K562 (cell line): ENCODE measurements at regions not wholly inside any gene's neighbourhood (a gene's known extent, or its start where the extent isn't known, plus 50 kb on each side); places are given as distances from the start of the nearest gene placed in this dataset.

Source experiments
- ATAC-seq: fragments of 200-7000 bp; cut with Tn5 transposase; 3 replicates; pipeline ENCODE4 v1.9.1; 2020; ENCODE audit warnings: moderate library complexity
- BruUV-seq: library from RNA; stranded (reverse); fragments of 400-500 nt; replicated peaks from 2 replicates; lab custom pipeline; 2021; lab: Mats Ljungman, UMichigan
- CTCF ChIA-PET: fragments of 300-600 bp; formaldehyde crosslinking; extraction: SDS; loops from one replicate; lab custom pipeline; 2021; ENCODE audit warnings: low intra/inter-chr PET ratio; lab: Yijun Ruan, JAX
- POLR2A ChIA-PET: fragments of 300-600, 350-650 bp; sonication (Branson Sonifier 250); formaldehyde crosslinking; extraction: SDS; loops from one replicate; lab custom pipeline; 2021; ENCODE audit warnings: antibody characterized with exemption, inconsistent platforms; lab: Yijun Ruan, JAX
- DNase-seq, 4 experiments: peaks; one replicate each; pipeline versions ENCODE4 v3.0.0 to v3.0.0-alpha.2; 2011 to 2018; ENCODE audit warnings: low spot score in 3 of 4, mixed read lengths in 3 of 4; ENCODE audit errors: extremely low read depth in 1 of 4
- FAIRE-seq: peaks from 2 replicates; lab custom pipeline; 2011; peaks lifted over from hg19 to GRCh38; lab: Jason Lieb, UNC
- H2AFZ ChIP-seq: 2 replicates; pipeline ENCODE4 v1.6.0; 2011; ENCODE audit warnings: low read depth, low read length, control low read depth, inconsistent platforms
- H3K27ac ChIP-seq: fragments of 200-600 bp; 3 replicates; pipeline ENCODE4 v1.8.0; 2011; ENCODE audit warnings: low read depth, mild to moderate bottlenecking, control low read depth, inconsistent platforms, low read length, moderate library complexity, mixed read lengths; ENCODE audit errors: extremely low read depth
- H3K27me3 ChIP-seq, 2 experiments: fragments of 300-600 bp in 1 of 2; 2 replicates in 1 of 2; 3 replicates in 1 of 2; pipeline versions ENCODE4 v1.6.0 to v1.8.0; 2011; ENCODE audit warnings: inconsistent platforms in 2 of 2, low read length in 2 of 2, mild to moderate bottlenecking in 1 of 2, mixed read lengths in 1 of 2, moderate library complexity in 1 of 2; ENCODE audit not compliant: control insufficient read depth in 2 of 2, insufficient read depth in 2 of 2
- H3K36me3 ChIP-seq: fragments of 300-600 bp; 3 replicates; pipeline ENCODE4 v1.8.0; 2011; ENCODE audit warnings: mild to moderate bottlenecking, low read length, inconsistent platforms; ENCODE audit not compliant: control insufficient read depth, insufficient read depth
- H3K4me1 ChIP-seq, 2 experiments: fragments of 200-600 bp in 1 of 2; replicated peaks in 1 of 2; 2 replicates in 1 of 2; 3 replicates in 1 of 2; pipeline versions ENCODE4 v1.5.1 to v1.8.0; 2011; ENCODE audit warnings: inconsistent platforms in 2 of 2, low read length in 2 of 2, mild to moderate bottlenecking in 1 of 2, mixed read lengths in 1 of 2, moderate library complexity in 1 of 2; ENCODE audit not compliant: control insufficient read depth in 2 of 2, insufficient read depth in 2 of 2
- H3K4me2 ChIP-seq: 2 replicates; pipeline ENCODE4 v1.6.1; 2011; ENCODE audit warnings: low read length, control low read depth, inconsistent platforms, mixed read lengths; ENCODE audit not compliant: insufficient read depth
- H3K4me3 ChIP-seq: fragments of 200-600 bp; sonication (generic), shearing (Covaris generic); 2 replicates; pipeline ENCODE4 v1.5.1; 2016; ENCODE audit warnings: control low read depth, inconsistent platforms
- H3K79me2 ChIP-seq: fragments of 200-600 bp; 3 replicates; pipeline ENCODE4 v1.8.0; 2011; ENCODE audit warnings: low read length, inconsistent platforms; ENCODE audit not compliant: control insufficient read depth, insufficient read depth
- H3K9ac ChIP-seq, 2 experiments: 2 replicates each; pipeline versions ENCODE4 v1.6.0 to v1.6.1; 2011; ENCODE audit warnings: low read depth in 2 of 2, low read length in 2 of 2, control low read depth in 1 of 2, inconsistent platforms in 1 of 2, mild to moderate bottlenecking in 1 of 2, mixed read lengths in 1 of 2; ENCODE audit not compliant: insufficient read depth in 1 of 2
- H3K9me1 ChIP-seq: one replicate; pipeline ENCODE4 v1.6.0; 2011; ENCODE audit warnings: inconsistent platforms, mild to moderate bottlenecking, low read length, moderate library complexity; ENCODE audit not compliant: control insufficient read depth, insufficient read depth
- H3K9me3 ChIP-seq: replicated peaks from 2 replicates; pipeline ENCODE4 v1.5.1; 2011; ENCODE audit warnings: low read depth, low read length, inconsistent platforms; ENCODE audit not compliant: control insufficient read depth, insufficient read depth
- H4K20me1 ChIP-seq: replicated peaks from 2 replicates; pipeline ENCODE4 v1.6.1; 2011; ENCODE audit warnings: low read length, inconsistent platforms, mixed read lengths; ENCODE audit not compliant: control insufficient read depth, insufficient read depth
- NFE2L1 ChIP-seq: fragments of 450-650 bp; IDR thresholded peaks from 2 replicates; pipeline ENCODE4 v1.6.1; 2016; ENCODE audit warnings: missing genetic modification characterization, low read depth, mild to moderate bottlenecking, missing compliant biosample characterization, moderate library complexity, borderline replicate concordance
- PTBP1 ChIP-seq: fragments of 200-400 bp; formaldehyde crosslinking; IDR thresholded peaks from 2 replicates; pipeline ENCODE4 v1.6.1; 2017; ENCODE audit warnings: low read depth, low read length
- ZNF143 ChIP-seq: sonication (generic); formaldehyde crosslinking; IDR thresholded peaks from 2 replicates; pipeline ENCODE4 v1.9.0; 2022; ENCODE audit warnings: mild to moderate bottlenecking, missing genetic modification reagents
- WGBS: fragments of 100-300 bp; shearing (Covaris generic); methylation state at CpG from one replicate; pipeline ENCODE4 v1.1.6; 2016; ENCODE audit warnings: low coverage, mixed read lengths; ENCODE audit not compliant: insufficient coverage; ENCODE audit errors: missing lambda C conversion rate; 5-methylcytosine and 5-hydroxymethylcytosine counted together
- in situ Hi-C: fragments of 300-500 bp; cut with MboI; formaldehyde crosslinking; loops from 4 replicates; pipeline ENCODE4 v1.15.0; 2018; ENCODE audit warnings: inconsistent platforms, mixed read lengths
- intact Hi-C: fragments of 100-400 bp; cut with micrococcal nuclease; formaldehyde crosslinking; loops from 2 replicates; pipeline ENCODE4 v1.14.2; 2022
- TF ChIP-seq, protein P1 (sequence below): sonication (generic); formaldehyde crosslinking; IDR thresholded peaks from 2 replicates; pipeline ENCODE4 v1.8.1; 2023; ENCODE audit warnings: missing genetic modification reagents, mild to moderate bottlenecking, borderline replicate concordance

DNA sequence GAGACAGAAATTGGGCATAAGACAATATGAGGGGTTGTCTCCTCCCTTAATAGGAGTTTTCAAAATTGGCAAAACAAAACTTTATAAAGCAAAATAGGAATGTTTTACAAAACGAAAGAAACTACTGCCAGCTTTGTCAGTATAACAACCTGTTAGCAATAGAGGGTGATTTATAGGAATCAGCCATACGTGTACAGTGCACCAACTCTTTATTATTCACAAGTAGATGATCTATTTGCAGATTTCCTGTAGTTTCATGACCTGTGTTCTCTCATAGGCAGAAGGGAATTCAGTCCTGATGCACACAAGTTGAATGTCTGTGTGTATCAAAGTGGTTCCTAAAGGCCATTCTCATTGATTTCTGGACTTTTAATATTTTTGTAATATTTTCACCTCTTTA lies 116.3 kb downstream of the MFAP3L start:
- Histone ChIP-seq H3K4me1 (no peaks in the 10 kb centered on the region), H3K79me2 (no peaks in the 10 kb centered on the region), H3K4me3 (no peak overlapping the region), H3K27me3 (no peaks in the 10 kb centered on the region), H3K9me3 (no peaks in the 10 kb centered on the region)
- BruUV-seq: no TSS peak
- in situ Hi-C loops: no loop called here
- CTCF ChIA-PET: no interaction called here
- 0% methylated on average over 2 of the region's 2 CpGs for WGBS
- TF ChIP-seq ZNF143 (CRISPR knock-in tag) (no peak), PTBP1 (no peak), NFE2L1 (tag) (no peak)
- TF ChIP-seq, protein P1, sequence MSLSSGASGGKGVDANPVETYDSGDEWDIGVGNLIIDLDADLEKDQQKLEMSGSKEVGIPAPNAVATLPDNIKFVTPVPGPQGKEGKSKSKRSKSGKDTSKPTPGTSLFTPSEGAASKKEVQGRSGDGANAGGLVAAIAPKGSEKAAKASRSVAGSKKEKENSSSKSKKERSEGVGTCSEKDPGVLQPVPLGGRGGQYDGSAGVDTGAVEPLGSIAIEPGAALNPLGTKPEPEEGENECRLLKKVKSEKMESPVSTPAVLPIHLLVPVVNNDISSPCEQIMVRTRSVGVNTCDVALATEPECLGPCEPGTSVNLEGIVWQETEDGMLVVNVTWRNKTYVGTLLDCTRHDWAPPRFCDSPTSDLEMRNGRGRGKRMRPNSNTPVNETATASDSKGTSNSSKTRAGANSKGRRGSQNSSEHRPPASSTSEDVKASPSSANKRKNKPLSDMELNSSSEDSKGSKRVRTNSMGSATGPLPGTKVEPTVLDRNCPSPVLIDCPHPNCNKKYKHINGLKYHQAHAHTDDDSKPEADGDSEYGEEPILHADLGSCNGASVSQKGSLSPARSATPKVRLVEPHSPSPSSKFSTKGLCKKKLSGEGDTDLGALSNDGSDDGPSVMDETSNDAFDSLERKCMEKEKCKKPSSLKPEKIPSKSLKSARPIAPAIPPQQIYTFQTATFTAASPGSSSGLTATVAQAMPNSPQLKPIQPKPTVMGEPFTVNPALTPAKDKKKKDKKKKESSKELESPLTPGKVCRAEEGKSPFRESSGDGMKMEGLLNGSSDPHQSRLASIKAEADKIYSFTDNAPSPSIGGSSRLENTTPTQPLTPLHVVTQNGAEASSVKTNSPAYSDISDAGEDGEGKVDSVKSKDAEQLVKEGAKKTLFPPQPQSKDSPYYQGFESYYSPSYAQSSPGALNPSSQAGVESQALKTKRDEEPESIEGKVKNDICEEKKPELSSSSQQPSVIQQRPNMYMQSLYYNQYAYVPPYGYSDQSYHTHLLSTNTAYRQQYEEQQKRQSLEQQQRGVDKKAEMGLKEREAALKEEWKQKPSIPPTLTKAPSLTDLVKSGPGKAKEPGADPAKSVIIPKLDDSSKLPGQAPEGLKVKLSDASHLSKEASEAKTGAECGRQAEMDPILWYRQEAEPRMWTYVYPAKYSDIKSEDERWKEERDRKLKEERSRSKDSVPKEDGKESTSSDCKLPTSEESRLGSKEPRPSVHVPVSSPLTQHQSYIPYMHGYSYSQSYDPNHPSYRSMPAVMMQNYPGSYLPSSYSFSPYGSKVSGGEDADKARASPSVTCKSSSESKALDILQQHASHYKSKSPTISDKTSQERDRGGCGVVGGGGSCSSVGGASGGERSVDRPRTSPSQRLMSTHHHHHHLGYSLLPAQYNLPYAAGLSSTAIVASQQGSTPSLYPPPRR (CRISPR knock-in tag): no peak
- TF ChIP-seq, all 486 proteins: peak for 0
- Histone ChIP-seq H2AFZ (no peak overlapping the region), H3K9ac (no peak overlapping the region), H3K36me3 (no peaks in the 10 kb centered on the region), H3K4me2 (no peak overlapping the region), H4K20me1 (no peaks in the 10 kb centered on the region), H3K9me1 (no peaks in the 10 kb centered on the region), H3K27ac (no peak overlapping the region)
- FAIRE-seq (no peak), DNase-seq (no peak), ATAC-seq (no peak)
- POLR2A ChIA-PET: no interaction called here
- intact Hi-C loops: loop anchor here (10.0 kb wide), 1 partner anchor 135 kb away; no protein-coding TSS in a partner anchor
